ENCODE measurements at regions not wholly inside any gene's neighbourhood (a gene's known extent, or its start where the extent isn't known, plus 50 kb on each side); places are given as distances from the start of the nearest gene placed in this dataset.

DNA sequence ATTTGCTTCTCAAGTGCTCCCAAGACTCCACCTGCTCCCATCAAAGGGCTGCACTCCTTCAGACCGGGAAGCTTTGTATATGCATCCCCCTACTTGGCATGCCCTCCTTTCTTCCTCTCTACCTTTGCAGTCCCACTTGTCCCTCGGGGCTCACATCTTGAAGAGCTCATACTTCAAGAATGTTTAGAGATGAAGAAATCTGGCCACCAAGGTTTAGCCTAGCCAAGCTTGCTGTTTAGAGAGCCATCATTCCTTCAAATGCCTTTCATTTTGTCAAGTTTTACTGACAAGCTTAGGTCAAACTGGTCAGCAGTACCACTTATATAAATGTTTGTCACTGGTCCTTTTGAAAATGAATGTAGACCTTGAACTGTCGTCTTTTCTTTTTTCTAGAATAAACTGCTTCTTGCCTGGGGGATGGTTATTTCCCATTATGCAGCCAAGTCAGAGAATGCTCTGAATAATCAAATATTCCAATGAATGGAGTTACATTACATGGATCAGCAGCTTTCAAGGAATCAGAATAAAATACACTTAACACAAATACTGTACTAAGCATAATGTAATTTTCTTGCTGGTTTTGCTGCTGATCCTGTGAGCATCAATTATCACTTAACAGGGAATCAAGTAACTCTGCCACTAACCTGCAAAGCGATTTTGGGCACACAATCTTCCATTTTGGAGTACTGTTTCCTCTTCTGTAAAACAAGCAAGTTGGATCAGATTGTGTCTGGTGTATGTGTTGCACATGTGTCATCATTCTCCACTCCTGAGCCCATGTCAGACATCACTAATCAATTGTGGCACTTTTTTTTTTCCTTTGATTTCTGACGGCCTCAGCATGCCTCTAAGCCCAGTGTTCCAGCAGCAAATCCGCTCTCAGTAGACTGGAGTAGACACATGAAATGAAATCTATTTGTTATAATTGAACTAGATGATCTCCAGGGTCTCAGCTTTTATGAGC lies 357.9 kb downstream of the PTEN start:
- no peak for DNase-seq (ENCODE audit: low read depth)
- H3K4me3 ChIP-seq (ENCODE audit: low read depth, low read length), result no peak overlapping the region
- TF ChIP-seq, protein P1, sequence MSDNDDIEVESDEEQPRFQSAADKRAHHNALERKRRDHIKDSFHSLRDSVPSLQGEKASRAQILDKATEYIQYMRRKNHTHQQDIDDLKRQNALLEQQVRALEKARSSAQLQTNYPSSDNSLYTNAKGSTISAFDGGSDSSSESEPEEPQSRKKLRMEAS (IDR thresholded peaks at IDR 0.05; ENCODE audit: low read depth, low read length), result no peak
- TF ChIP-seq, protein P2, sequence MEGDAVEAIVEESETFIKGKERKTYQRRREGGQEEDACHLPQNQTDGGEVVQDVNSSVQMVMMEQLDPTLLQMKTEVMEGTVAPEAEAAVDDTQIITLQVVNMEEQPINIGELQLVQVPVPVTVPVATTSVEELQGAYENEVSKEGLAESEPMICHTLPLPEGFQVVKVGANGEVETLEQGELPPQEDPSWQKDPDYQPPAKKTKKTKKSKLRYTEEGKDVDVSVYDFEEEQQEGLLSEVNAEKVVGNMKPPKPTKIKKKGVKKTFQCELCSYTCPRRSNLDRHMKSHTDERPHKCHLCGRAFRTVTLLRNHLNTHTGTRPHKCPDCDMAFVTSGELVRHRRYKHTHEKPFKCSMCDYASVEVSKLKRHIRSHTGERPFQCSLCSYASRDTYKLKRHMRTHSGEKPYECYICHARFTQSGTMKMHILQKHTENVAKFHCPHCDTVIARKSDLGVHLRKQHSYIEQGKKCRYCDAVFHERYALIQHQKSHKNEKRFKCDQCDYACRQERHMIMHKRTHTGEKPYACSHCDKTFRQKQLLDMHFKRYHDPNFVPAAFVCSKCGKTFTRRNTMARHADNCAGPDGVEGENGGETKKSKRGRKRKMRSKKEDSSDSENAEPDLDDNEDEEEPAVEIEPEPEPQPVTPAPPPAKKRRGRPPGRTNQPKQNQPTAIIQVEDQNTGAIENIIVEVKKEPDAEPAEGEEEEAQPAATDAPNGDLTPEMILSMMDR (IDR thresholded peaks at IDR 0.05; ENCODE audit: low read depth, low read length), result no peak
- TF ChIP-seq POLR2A (IDR thresholded peaks at IDR 0.05; ENCODE audit: extremely low read depth, insufficient read length), result no peak
- no peak for TF ChIP-seq MYC (IDR thresholded peaks at IDR 0.05; ENCODE audit: low read depth, low read length)

DNA sequence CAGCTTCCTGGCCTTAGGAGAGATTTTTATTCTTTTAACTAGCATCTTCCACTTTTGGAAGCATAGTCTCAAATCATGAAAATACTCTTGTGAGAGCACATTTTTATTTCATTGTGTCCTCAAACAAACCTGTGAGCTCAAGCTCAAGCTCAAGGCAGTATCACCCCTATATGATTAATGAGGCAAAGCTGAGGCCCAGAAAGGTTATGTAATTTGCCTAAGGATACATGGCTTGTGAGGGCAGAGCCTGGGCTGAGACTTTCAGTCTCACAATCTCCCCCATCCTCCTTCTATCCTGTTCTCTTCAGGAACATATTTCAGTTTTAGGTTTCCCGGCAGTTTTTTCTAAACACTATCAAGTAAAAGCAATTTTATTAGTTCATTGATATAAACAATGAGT lies 359.5 kb downstream of the PTEN start:
- no peak for DNase-seq (ENCODE audit: low read depth)
- TF ChIP-seq, protein P2 (IDR thresholded peaks at IDR 0.05; ENCODE audit: low read depth, low read length), result no peak
- TF ChIP-seq, protein P1 (IDR thresholded peaks at IDR 0.05; ENCODE audit: low read depth, low read length), result no peak
- TF ChIP-seq POLR2A (IDR thresholded peaks at IDR 0.05; ENCODE audit: extremely low read depth, insufficient read length), result no peak
- no peak for TF ChIP-seq MYC (IDR thresholded peaks at IDR 0.05; ENCODE audit: low read depth, low read length)
- no peak overlapping the region for H3K4me3 ChIP-seq (ENCODE audit: low read depth, low read length)

All from NB4 (cell line).